ENCODE measurements at regions not wholly inside any gene's neighbourhood (a gene's known extent, or its start where the extent isn't known, plus 50 kb on each side); places are given as distances from the start of the nearest gene placed in this dataset.
A peak's percentile ranks its signal among the peaks of the same experiment; 100 is the strongest.

DNA sequence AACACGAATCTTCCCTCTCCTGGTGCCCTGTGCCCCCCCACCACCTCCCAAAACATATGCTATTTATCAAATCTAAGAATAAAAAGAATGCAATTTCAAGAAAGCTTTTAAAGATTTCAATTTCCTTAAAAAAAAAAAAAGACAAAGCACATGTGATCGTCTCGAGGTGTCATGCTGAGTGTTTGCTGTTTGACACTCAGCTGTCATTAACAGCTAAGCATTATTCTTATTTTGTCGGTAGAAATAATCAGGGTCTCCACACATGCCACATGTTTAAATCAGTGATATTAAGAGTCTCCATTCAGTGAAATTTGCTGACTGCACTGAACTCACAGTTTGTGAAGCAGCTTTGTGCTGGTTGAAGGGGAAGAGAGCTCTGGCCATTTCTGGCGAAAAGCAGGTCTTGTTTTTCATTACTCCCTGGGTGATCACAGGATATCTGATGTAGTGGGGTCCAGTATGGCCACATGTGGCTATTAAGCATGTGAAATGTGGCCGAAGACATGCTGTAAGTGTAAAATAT, 281.8 kb downstream of the SATB1 start:
- H3F3A ChIP-seq (replicated peaks; ENCODE audit: insufficient read depth) = no peaks in the 10 kb centered on the region
- H3K36me3 ChIP-seq (replicated peaks in 1 of 2; ENCODE audit: control insufficient read depth in 1 of 2, insufficient read depth in 2 of 2, low read length in 1 of 2) = no peaks in the 10 kb centered on the region
- H3K4me1 ChIP-seq (ENCODE audit: control insufficient read depth in 1 of 2, insufficient read depth in 2 of 2, low read depth in 1 of 2, low read length in 1 of 2) = peaks cover 0 to 9% of the 10 kb centered on the region in 2 experiments; a peak in 2 of 4 replicates

DNA sequence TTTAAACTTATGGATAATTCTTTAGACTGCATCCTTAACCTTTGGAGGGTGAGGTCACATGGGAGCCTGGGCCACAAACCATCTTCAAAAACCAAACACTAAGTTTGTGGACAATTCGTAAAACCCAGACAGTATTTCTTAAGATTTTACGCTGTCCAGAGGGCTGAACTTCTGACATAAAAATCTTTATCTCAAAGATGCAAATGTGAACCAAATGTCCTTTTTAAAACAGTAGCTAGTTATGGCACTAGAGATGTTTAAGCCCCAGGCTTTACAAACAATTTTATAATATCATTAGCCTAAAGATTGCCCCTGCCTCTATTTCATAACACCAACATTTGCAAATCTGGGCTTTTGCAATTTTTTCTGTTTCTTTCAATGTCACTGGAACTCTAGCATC, 287.2 kb downstream of the SATB1 start:
- ChIA-PET CTCF (interaction anchor here (1.0 to 1.4 kb wide), 2 partner anchors 50 to 241 kb away, joined by 3 to 4 read pairs; no protein-coding TSS in a partner anchor), POLR2A (interaction anchor here (0.9 to 1.3 kb wide), 2 partner anchors 11 to 232 kb away, joined by 5 to 8 read pairs; no protein-coding TSS in a partner anchor)
- Histone ChIP-seq H3K27ac (ENCODE audit: low read depth in 2 of 2, low read length in 1 of 2) (peak overlapping the region in 1 of 2 experiments; percentile 92; a peak in 2 of 4 replicates), H3K4me2 (no peak overlapping the region), H3K4me3 (ENCODE audit: low read depth in 2 of 2, low read length in 1 of 2) (no peak overlapping the region), H3K9me2 (no peaks in the 10 kb centered on the region), H3K4me1 (ENCODE audit: control insufficient read depth in 1 of 2, insufficient read depth in 2 of 2, low read depth in 1 of 2, low read length in 1 of 2) (peaks cover 13 to 19% of the 10 kb centered on the region in 2 experiments; a peak in 3 of 4 replicates), H2AFZ (ENCODE audit: low read depth) (no peak overlapping the region), H3K36me3 (replicated peaks in 1 of 2; ENCODE audit: control insufficient read depth in 1 of 2, insufficient read depth in 2 of 2, low read length in 1 of 2) (no peaks in the 10 kb centered on the region), H4K20me1 (ENCODE audit: insufficient read depth) (no peaks in the 10 kb centered on the region), H3K9me3 (no peaks in the 10 kb centered on the region), H3K9ac (no peak overlapping the region), H3K79me2 (ENCODE audit: insufficient read depth) (no peaks in the 10 kb centered on the region), H3K27me3 (ENCODE audit: insufficient read depth) (no peaks in the 10 kb centered on the region), H3F3A (replicated peaks; ENCODE audit: insufficient read depth) (peaks cover 17% of the 10 kb centered on the region)
- TF ChIP-seq SIN3A (IDR thresholded peaks at IDR 0.05; ENCODE audit: borderline replicate concordance, low read depth, low read length) (no peak), RCOR1 (IDR thresholded peaks at IDR 0.05; ENCODE audit: low read length) (0 out of 2 replicates have a peak, but pooled peaks have one; percentile 18), GATA2 (CRISPR knock-in tag; IDR thresholded peaks at IDR 0.05) (peak; percentile 74), RAD21 (IDR thresholded peaks at IDR 0.05; ENCODE audit: low read length) (peak; percentile 19), TAF1 (IDR thresholded peaks at IDR 0.05; ENCODE audit: borderline replicate concordance, low read depth, low read length) (no peak), CHD2 (IDR thresholded peaks at IDR 0.05; ENCODE audit: low read length, partially characterized antibody) (peak; percentile 62), GABPA (IDR thresholded peaks at IDR 0.05; ENCODE audit: low read depth) (no peak), EP300 (IDR thresholded peaks at IDR 0.05; ENCODE audit: borderline replicate concordance in 1 of 2, low read depth in 1 of 2, low read length in 1 of 2) (peak in 1 of 2 experiments; percentile 92; a peak in 2 of 4 replicates), FOXJ3 (CRISPR knock-in tag; IDR thresholded peaks at IDR 0.05) (peak; percentile 80), TCF12 (IDR thresholded peaks at IDR 0.05) (peak; percentile 54), SMC3 (IDR thresholded peaks at IDR 0.05; ENCODE audit: low read depth, low read length) (peak; percentile 18; the same call in 1 of the 2 replicates)
- TF ChIP-seq, protein P1, sequence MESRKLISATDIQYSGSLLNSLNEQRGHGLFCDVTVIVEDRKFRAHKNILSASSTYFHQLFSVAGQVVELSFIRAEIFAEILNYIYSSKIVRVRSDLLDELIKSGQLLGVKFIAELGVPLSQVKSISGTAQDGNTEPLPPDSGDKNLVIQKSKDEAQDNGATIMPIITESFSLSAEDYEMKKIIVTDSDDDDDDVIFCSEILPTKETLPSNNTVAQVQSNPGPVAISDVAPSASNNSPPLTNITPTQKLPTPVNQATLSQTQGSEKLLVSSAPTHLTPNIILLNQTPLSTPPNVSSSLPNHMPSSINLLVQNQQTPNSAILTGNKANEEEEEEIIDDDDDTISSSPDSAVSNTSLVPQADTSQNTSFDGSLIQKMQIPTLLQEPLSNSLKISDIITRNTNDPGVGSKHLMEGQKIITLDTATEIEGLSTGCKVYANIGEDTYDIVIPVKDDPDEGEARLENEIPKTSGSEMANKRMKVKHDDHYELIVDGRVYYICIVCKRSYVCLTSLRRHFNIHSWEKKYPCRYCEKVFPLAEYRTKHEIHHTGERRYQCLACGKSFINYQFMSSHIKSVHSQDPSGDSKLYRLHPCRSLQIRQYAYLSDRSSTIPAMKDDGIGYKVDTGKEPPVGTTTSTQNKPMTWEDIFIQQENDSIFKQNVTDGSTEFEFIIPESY (IDR thresholded peaks at IDR 0.05; ENCODE audit: borderline replicate concordance, low read depth) = no peak
- TF ChIP-seq, protein P2, sequence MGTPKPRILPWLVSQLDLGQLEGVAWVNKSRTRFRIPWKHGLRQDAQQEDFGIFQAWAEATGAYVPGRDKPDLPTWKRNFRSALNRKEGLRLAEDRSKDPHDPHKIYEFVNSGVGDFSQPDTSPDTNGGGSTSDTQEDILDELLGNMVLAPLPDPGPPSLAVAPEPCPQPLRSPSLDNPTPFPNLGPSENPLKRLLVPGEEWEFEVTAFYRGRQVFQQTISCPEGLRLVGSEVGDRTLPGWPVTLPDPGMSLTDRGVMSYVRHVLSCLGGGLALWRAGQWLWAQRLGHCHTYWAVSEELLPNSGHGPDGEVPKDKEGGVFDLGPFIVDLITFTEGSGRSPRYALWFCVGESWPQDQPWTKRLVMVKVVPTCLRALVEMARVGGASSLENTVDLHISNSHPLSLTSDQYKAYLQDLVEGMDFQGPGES (IDR thresholded peaks at IDR 0.05; ENCODE audit: low read depth, low read length) = no peak
- DNase-seq = peak; percentile 39
- WGBS (ENCODE audit: low lambda C conversion rate) = 54% methylated on average over 2 of the region's 2 CpGs

More for the DNA sequence above, 281.8 kb downstream of the SATB1 start:
- peak; percentile 19 for DNase-seq
- ChIA-PET CTCF (interaction anchor here (1.0 kb wide), 1 partner anchor 8 kb away, joined by 3 read pairs; no protein-coding TSS in a partner anchor), POLR2A (no interaction called here)
- Histone ChIP-seq H3K4me2 (no peak overlapping the region), H3K9me2 (no peaks in the 10 kb centered on the region), H4K20me1 (ENCODE audit: insufficient read depth) (no peaks in the 10 kb centered on the region), H3K27ac (ENCODE audit: low read depth in 2 of 2, low read length in 1 of 2) (no peak overlapping the region), H2AFZ (ENCODE audit: low read depth) (no peak overlapping the region), H3K9ac (no peak overlapping the region), H3K27me3 (ENCODE audit: insufficient read depth) (no peaks in the 10 kb centered on the region), H3K9me3 (no peaks in the 10 kb centered on the region), H3K79me2 (ENCODE audit: insufficient read depth) (no peaks in the 10 kb centered on the region), H3K4me3 (ENCODE audit: low read depth in 2 of 2, low read length in 1 of 2) (no peak overlapping the region)
- WGBS (ENCODE audit: low lambda C conversion rate) = 87% methylated on average over 6 of the region's 6 CpGs
- TF ChIP-seq, protein P3, sequence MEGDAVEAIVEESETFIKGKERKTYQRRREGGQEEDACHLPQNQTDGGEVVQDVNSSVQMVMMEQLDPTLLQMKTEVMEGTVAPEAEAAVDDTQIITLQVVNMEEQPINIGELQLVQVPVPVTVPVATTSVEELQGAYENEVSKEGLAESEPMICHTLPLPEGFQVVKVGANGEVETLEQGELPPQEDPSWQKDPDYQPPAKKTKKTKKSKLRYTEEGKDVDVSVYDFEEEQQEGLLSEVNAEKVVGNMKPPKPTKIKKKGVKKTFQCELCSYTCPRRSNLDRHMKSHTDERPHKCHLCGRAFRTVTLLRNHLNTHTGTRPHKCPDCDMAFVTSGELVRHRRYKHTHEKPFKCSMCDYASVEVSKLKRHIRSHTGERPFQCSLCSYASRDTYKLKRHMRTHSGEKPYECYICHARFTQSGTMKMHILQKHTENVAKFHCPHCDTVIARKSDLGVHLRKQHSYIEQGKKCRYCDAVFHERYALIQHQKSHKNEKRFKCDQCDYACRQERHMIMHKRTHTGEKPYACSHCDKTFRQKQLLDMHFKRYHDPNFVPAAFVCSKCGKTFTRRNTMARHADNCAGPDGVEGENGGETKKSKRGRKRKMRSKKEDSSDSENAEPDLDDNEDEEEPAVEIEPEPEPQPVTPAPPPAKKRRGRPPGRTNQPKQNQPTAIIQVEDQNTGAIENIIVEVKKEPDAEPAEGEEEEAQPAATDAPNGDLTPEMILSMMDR (IDR thresholded peaks at IDR 0.05) = no peak
- TF ChIP-seq JUND (IDR thresholded peaks at IDR 0.05) (no peak), ELF1 (IDR thresholded peaks at IDR 0.05) (no peak), TEAD4 (IDR thresholded peaks at IDR 0.05; ENCODE audit: borderline replicate concordance, insufficient read depth) (no peak), RAD21 (IDR thresholded peaks at IDR 0.05; ENCODE audit: low read length) (no peak), SMC3 (IDR thresholded peaks at IDR 0.05; ENCODE audit: low read depth, low read length) (no peak), RFX5 (IDR thresholded peaks at IDR 0.05; ENCODE audit: low read length) (no peak), TAF1 (IDR thresholded peaks at IDR 0.05; ENCODE audit: borderline replicate concordance, low read depth, low read length) (no peak), TCF12 (IDR thresholded peaks at IDR 0.05) (no peak), FOXM1 (IDR thresholded peaks at IDR 0.05; ENCODE audit: low read depth) (no peak)

Measured in SK-N-SH (cell line).